SIG-M5 treated with dmso at 0.1 percent for 504 hours (cell line): ENCODE measurements at regions not wholly inside any gene's neighbourhood (a gene's known extent, or its start where the extent isn't known, plus 50 kb on each side); places are given as distances from the start of the nearest gene placed in this dataset.

Experiments
- DNase-seq: peaks from one replicate; lab custom pipeline; 2025; ENCODE audit not compliant: unreplicated experiment; lab: John Stamatoyannopoulos, UW

DNA sequence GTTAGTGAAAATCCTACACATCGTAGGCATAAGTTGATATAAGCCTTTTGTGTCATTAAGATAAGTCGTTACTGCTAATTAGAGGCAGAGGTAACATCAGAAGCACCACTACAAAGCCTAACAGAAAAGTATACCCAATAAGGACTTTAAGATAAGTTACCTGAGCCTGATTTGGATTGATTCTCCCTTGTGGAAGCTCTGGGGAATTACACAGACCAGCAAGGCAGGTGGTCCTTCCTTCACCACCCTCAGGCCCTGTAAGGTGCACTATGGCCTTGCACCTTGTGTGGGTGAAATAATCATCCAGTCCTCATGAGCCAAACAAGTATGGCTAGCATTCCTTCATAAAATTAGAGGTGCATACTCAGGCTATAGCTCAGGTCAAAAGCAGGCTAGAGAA, 166.7 kb upstream of the CHRM3 start:
- DNase-seq, result no peak

GRCh38 chr1:239218301-239218700, 168.1 kb upstream of the CHRM3 start:
- no peak for DNase-seq

- no peak for DNase-seq
Observed at GRCh38 chr1:239212811-239213220, 173.6 kb upstream of the CHRM3 start.

GRCh38 chr1:239209591-239209990, 176.8 kb upstream of the CHRM3 start:
- no peak for DNase-seq

GRCh38 chr1:239204401-239204800, 182.0 kb upstream of the CHRM3 start:
- DNase-seq, result no peak

- DNase-seq, result no peak
Observed at GRCh38 chr1:239197871-239198270, 188.5 kb upstream of the CHRM3 start.

DNA sequence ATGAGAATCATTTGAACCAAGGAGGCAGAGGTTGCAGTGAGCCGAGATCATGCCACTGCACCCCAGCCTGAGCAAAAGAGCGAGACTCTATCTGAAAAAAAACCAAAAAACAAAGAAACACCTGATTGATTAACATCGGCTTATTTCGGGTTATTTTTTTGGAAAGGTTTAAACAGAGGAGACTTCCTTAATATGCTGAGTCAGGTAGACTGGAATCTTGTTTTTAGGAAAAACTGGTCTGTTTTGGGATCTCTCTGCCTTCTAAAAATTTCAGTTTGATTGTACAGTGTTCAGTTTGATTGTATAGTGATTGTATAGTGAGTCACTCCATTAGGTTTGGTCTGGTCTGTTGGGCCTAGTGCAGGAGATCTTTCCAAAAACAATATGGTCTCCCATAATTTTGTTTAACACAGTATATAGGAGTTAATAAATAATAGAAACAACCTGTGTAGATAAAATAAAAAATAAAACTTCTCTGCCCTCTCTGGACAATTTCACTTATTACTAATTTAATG, 196.3 kb upstream of the CHRM3 start:
- DNase-seq, result no peak

DNA sequence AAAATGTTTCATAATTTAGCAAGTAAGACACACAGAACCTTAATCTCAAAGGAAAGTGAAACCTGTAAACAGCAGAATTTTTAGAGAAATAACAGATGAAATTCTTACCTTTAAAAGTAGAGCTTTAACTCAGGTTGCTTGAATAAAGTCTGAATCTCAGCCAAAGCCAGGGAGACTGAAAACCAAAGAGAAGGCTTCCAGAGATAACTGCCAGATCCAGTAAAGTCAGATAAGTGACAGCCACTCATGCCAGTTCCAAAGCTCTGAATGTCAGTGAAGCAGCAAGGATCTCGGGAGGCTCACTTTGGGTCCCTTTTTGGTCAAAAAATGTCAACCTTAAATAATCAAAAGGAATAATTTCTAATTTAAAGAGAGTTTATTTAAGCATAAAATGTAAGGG, 199.9 kb upstream of the CHRM3 start:
- no peak for DNase-seq

- DNase-seq, result no peak
Observed at GRCh38 chr1:239185245-239185619, 201.1 kb upstream of the CHRM3 start.

- no peak for DNase-seq
Observed at GRCh38 chr1:239184561-239185244, 201.7 kb upstream of the CHRM3 start.

DNA sequence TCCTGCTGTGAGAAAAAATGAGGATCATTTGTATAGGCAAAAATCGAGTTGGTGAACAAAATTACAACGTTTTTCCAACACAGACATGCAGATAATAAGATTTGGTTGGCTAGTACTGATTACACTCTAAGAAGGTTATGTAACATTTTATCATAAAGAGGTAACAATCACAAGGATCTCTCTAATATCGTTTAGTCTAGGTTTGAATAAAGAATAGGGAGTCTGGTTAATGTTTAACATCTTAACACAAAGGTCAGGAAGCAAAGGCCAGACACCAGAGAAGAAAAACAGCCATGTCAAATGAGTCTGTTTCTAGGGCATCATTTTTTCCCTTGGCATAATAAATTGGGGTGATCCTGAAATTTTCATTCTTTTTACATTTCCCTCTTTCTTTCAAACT, 207.4 kb upstream of the CHRM3 start:
- DNase-seq, result no peak

- DNase-seq, result no peak
Observed at GRCh38 chr1:239174880-239175279, 211.5 kb upstream of the CHRM3 start.

GRCh38 chr1:239170828-239171227, 215.5 kb upstream of the CHRM3 start:
- no peak for DNase-seq

- DNase-seq, result no peak
Observed at GRCh38 chr1:239169276-239169675, 217.1 kb upstream of the CHRM3 start.

GRCh38 chr1:239164451-239165180, 221.8 kb upstream of the CHRM3 start:
- no peak for DNase-seq

DNA sequence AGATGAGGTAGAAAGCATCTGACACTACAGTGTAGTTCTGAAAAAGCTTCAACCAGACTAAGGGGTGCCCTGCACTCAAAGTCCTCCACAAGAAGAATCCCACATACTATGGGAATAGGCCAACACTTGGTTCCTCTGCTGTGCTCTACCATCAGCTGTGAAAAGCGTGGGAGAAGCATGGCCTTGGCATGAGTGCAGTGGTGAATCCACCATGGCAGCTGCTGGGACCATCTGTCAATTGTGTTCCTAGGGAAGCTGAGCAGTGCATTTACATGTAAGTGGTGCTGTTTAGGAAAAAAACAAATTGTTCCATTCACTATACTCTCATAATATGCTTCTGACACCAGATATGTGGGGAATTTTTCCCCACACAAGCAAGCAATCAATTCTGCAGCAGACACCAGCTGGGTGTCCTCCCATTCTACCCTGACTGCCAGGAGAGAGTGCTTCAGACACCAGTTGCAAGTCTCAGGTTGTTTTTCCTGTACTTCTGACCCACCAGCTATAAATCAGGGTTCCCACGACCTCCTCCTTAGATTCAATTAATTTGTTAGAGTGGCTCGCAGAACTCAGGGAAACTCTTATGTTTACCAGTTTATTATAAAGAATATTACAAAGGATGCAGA, 230.8 kb upstream of the CHRM3 start:
- DNase-seq, result no peak

DNA sequence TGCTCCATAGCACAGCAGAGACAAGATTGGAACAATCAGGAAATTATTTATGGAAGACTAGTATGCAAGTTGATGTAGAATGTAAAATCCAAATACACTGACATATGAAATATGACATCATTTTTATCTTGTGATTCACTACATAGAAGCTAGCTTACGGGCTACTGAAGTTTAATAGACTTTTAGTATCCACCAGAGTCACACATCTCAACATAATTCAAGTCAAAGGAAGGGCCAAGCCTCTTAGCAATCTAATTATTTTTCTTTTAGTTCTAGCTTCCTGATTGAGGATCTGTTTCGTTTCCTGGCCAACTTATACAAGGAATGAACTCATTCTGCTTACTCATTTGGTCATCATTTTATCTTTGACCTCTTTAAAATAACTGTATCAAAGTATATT, 234.4 kb upstream of the CHRM3 start:
- DNase-seq, result no peak

GRCh38 chr1:239140968-239141367, 245.4 kb upstream of the CHRM3 start:
- DNase-seq, result no peak

- no peak for DNase-seq
Observed at GRCh38 chr1:239139801-239140200, 246.6 kb upstream of the CHRM3 start.

GRCh38 chr1:239128541-239128940, 257.8 kb upstream of the CHRM3 start:
- no peak for DNase-seq

- no peak for DNase-seq
Observed at GRCh38 chr1:239126884-239127283, 259.5 kb upstream of the CHRM3 start.

GRCh38 chr1:239125893-239126292, 260.5 kb upstream of the CHRM3 start:
- no peak for DNase-seq
